RWPE1 (cell line): ENCODE measurements at regions not wholly inside any gene's neighbourhood (a gene's known extent, or its start where the extent isn't known, plus 50 kb on each side); places are given as distances from the start of the nearest gene placed in this dataset.

Source experiments
- CTCF ChIA-PET: fragments of 350-600 bp; sonication (Branson Sonifier 250); formaldehyde crosslinking; extraction: SDS; loops from one replicate; lab custom pipeline; 2021; lab: Yijun Ruan, JAX
- POLR2A ChIA-PET: fragments of 400-600 bp; formaldehyde crosslinking; extraction: SDS; loops from one replicate; lab custom pipeline; 2020; ENCODE audit warnings: antibody characterized with exemption; ENCODE audit not compliant: low non-redundant PET; lab: Yijun Ruan, JAX
- DNase-seq: peaks from one replicate; pipeline ENCODE4 v3.0.0; 2012; ENCODE audit warnings: low spot score
- H3K27ac ChIP-seq: fragments of 450-650 bp; 2 replicates; pipeline ENCODE4 v1.5.1; 2017
- TF ChIP-seq, protein P1 (sequence below): fragments of 450-650 bp; conservative IDR thresholded peaks from 2 replicates; pipeline ENCODE4 v1.5.1; 2017; ENCODE audit warnings: low read depth, mild to moderate bottlenecking

DNA sequence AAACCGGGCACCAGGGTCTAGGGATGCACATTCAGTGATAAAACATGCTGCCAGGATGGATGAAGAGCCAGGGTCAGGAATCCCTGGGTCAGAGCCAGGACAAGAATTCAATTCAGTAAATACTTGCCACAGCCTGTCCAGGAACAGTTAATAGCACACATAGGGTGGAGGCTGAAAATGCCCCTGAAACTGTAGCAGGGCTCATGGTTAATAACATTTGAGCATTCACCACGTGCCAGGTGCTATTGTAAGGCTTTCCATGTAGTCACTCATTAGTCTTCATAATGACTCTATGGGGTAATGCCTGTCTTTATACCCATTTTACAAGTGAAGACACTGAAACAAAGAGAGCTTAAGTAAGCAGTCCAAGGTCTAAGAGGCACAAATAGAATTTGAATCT lies 296.3 kb downstream of the LRFN2 start:
- DNase-seq: no peak
- POLR2A ChIA-PET: no interaction called here
- TF ChIP-seq, protein P1, sequence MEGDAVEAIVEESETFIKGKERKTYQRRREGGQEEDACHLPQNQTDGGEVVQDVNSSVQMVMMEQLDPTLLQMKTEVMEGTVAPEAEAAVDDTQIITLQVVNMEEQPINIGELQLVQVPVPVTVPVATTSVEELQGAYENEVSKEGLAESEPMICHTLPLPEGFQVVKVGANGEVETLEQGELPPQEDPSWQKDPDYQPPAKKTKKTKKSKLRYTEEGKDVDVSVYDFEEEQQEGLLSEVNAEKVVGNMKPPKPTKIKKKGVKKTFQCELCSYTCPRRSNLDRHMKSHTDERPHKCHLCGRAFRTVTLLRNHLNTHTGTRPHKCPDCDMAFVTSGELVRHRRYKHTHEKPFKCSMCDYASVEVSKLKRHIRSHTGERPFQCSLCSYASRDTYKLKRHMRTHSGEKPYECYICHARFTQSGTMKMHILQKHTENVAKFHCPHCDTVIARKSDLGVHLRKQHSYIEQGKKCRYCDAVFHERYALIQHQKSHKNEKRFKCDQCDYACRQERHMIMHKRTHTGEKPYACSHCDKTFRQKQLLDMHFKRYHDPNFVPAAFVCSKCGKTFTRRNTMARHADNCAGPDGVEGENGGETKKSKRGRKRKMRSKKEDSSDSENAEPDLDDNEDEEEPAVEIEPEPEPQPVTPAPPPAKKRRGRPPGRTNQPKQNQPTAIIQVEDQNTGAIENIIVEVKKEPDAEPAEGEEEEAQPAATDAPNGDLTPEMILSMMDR: no peak
- H3K27ac ChIP-seq: no peak overlapping the region
- CTCF ChIA-PET: no interaction called here

- TF ChIP-seq, protein P1: no peak
- CTCF ChIA-PET: no interaction called here
- POLR2A ChIA-PET: no interaction called here
- no peak overlapping the region for H3K27ac ChIP-seq
- DNase-seq: no peak
Measured at GRCh38 chr6:40288919-40289318, 298.2 kb downstream of the LRFN2 start.

DNA sequence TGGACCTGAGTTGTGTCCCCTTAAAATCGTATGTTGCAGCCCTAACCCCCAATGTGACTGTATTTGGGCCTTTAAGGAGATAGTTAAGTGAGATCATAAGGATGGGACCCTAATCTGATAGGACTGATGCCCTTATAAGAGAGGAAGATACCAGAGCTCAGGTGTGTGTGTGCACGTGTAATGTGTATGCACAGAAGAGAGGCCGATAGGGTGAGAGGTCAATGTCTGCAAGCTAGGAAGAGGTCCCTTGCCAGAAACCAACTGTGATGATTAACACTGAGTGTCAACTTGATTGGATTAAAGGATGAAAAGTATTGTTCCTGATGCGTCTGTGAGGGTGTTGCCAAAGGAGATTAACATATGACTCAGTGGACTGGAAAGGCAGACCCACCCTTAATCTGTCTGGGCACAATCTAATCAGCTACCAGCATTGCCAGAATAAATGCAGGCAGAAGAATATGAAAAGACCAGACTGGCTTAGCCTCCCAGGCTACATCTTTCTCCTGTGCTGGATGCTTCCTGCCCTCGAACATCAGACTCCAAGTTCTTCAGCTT lies 299.8 kb downstream of the LRFN2 start:
- DNase-seq: no peak
- ChIA-PET CTCF (no interaction called here), POLR2A (no interaction called here)
- TF ChIP-seq, protein P1: no peak
- H3K27ac ChIP-seq: no peak overlapping the region

DNA sequence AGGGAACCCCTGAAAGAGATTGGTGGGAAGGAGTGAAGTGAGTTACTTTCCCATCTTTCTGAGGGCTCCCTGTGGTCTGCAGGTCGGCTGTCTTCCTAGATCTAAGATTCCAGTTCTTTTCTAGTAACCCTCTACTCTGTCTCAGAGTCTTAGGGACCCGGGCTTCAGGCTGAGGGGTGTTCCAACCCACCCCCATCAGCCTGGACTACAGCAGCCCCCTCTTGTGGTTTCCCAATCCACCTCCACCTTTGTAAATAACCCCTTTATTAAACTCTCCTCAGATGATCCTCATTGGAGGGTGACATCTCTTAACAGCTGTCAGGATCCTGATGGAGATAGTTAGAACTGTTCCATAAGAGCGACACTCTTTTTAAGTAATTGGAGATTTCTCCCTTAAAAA lies 300.4 kb downstream of the LRFN2 start:
- DNase-seq: no peak
- H3K27ac ChIP-seq: no peak overlapping the region
- TF ChIP-seq, protein P1: no peak
- CTCF ChIA-PET: no interaction called here
- POLR2A ChIA-PET: no interaction called here

DNA sequence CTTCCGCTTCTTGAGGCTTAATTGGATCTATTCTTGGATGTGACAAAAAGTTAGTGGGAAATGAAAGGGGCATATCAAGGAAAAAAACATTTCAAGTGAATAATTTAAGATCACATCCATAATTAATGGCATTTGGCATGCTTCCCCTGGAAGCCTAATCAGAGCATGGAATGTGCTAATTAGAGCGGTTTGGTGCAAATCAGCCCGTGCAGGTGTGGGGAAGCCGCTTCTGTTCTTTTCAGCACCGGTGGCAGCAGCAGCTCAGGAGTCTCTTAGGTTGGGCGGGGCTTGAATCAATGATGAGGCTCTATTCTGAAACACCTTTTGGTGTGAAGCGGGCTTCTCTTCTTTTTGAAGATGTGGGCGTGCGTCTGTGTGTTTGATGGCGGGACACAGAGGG lies 301.2 kb downstream of the LRFN2 start:
- CTCF ChIA-PET: no interaction called here
- POLR2A ChIA-PET: no interaction called here
- DNase-seq: no peak
- TF ChIP-seq, protein P1: no peak
- H3K27ac ChIP-seq: no peak overlapping the region

DNA sequence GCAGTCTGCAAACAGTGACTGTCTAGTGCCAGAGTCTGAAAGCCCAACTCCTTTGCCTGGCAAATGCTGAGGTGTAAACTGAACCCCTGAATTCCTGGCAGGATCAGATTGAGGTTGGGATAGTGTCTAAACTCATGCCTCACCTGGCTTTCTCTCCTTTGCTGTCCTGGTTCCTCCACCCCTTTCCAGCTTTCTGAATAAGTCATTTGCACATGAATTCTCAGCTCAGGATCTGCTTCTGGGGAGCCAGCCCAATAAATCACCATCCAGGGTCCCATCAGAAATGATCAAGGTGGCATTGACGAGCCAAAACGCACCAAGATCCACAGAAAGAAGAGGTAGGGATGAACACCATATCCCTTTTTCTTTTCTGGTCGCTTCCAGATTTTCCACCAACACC lies 301.6 kb downstream of the LRFN2 start:
- ChIA-PET CTCF (no interaction called here), POLR2A (no interaction called here)
- TF ChIP-seq, protein P1: no peak
- no peak overlapping the region for H3K27ac ChIP-seq
- DNase-seq: no peak

DNA sequence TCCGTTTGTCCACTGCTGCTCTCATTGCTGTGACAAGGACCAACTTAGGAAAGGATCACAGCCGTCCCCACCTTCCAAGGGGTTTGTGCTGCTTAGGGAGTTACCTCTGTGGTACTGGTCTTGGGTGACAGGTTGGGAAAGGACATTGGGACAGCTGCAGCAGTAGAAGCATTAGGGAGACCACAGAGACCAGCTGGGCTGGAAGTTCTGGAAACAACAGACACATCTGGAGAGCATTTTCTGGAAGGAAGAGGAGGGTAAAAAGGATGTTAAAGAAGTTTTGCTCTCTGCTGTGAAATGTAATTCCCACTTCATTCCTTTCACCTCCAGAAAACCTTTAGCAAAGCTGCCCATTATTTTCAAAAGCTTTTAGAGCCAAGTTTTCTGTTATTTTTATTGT lies 304.2 kb downstream of the LRFN2 start:
- CTCF ChIA-PET: no interaction called here

More for the DNA sequence above, 304.2 kb downstream of the LRFN2 start:
- H3K27ac ChIP-seq: no peak overlapping the region
- POLR2A ChIA-PET: no interaction called here
- TF ChIP-seq, protein P1: no peak
- DNase-seq: no peak
